GM12865 (cell line): ENCODE measurements at regions not wholly inside any gene's neighbourhood (a gene's known extent, or its start where the extent isn't known, plus 50 kb on each side); places are given as distances from the start of the nearest gene placed in this dataset.

Source experiments
- DNase-seq: peaks from one replicate; pipeline ENCODE4 v3.0.0; 2010; ENCODE audit warnings: low read depth
- H3K4me3 ChIP-seq: 2 replicates; pipeline ENCODE4 v1.5.1; 2011; ENCODE audit warnings: mild to moderate bottlenecking, low read depth, low read length, control low read depth
- TF ChIP-seq, protein P1 (sequence below): IDR thresholded peaks from 2 replicates; pipeline ENCODE4 v1.5.1; 2011; ENCODE audit warnings: low read length, control low read depth, low read depth, inconsistent platforms; ENCODE audit not compliant: insufficient read depth; ENCODE audit errors: missing control alignments

DNA sequence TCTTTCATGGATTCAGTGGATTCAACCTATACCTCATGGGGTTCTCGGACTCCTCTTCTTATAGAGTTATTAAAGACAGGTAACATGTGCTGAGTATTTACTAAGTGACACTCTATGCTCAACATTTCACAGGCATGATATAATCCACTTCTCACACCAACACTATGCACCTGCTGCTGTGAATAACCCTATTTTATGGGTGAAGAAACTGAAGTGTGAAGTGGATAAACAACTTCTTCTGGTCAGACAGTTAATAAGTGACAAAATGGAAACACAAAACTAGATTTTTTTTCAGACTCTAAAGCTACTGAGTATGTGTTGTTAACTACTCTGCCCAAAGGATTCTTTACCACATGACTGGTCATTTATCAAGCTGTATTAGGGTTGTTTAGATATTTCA is 403.5 kb downstream of the DIPK2A start:
- TF ChIP-seq, protein P1, sequence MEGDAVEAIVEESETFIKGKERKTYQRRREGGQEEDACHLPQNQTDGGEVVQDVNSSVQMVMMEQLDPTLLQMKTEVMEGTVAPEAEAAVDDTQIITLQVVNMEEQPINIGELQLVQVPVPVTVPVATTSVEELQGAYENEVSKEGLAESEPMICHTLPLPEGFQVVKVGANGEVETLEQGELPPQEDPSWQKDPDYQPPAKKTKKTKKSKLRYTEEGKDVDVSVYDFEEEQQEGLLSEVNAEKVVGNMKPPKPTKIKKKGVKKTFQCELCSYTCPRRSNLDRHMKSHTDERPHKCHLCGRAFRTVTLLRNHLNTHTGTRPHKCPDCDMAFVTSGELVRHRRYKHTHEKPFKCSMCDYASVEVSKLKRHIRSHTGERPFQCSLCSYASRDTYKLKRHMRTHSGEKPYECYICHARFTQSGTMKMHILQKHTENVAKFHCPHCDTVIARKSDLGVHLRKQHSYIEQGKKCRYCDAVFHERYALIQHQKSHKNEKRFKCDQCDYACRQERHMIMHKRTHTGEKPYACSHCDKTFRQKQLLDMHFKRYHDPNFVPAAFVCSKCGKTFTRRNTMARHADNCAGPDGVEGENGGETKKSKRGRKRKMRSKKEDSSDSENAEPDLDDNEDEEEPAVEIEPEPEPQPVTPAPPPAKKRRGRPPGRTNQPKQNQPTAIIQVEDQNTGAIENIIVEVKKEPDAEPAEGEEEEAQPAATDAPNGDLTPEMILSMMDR = no peak
- H3K4me3 ChIP-seq = no peak overlapping the region
- no peak for DNase-seq

DNA sequence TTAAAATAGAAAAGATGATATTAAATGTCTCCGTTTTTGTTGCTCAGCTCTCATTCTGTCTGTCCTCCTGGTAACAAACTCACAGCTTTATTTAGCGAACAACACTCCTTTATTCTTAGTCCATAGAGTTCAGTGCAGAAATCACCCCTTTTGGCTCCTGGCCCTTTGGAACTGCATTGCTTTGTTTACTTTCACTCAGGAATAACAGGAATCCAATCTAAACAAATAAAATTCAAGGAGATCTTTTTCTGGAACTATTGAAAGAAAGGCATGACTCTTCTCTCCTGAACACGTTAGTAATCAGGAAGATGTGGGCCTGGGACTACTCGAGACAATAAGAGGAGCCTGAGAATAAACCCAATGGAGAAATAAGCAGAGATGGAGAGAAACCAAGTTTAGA is 409.2 kb downstream of the DIPK2A start:
- no peak overlapping the region for H3K4me3 ChIP-seq
- TF ChIP-seq, protein P1 = no peak
- no peak for DNase-seq

DNA sequence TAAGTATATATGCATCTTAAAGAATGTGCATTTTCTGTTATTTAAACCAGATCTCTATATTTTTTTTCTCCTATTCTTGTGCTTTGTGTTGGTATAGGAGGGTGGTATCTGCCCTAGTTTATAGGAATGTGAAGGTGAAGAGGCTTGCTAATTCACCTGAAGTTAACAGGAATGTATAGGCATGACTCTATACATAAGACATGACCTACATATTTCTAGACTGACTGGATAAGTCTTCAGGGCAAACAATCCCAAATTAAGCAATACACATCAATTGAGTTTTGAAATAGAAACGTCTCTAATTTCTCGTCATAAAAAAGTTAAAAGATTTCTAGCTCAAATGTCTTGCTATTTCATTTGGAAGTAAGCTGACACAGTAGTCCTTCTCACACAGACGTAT is 410.0 kb downstream of the DIPK2A start:
- TF ChIP-seq, protein P1 = no peak
- H3K4me3 ChIP-seq = no peak overlapping the region
- no peak for DNase-seq

DNA sequence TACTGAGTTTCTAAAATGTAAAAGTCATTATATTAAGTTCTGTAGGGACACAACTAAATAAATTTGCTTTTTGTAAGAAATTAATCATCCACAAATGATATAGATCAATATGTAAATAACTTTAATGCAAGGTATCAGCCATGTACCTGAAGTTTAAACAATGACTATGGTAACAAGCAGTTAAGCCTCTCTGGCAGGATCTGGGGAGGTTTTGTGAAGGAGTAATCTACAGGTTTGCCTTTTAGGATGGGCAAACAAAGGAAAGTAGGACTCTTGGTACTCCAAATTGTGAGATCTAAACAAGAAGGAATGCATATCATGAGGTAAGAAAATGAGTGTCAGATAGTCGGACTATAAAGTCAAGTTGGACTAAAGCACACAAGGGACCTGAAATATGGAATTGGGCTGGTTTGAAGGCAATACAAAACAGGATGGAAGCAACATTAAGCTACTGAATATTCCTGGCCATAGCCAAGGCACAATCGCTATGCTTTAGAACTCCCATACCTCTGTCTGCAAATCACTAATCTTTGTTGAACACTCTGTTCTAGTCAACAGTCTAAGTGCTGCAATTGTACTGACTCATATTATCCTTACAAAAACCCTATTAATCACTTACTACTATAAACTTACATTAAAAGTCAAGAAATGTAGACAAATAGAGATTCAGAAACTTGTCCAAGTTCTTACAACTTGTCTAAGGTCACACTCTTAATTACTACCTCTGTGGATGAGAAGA is 412.8 kb downstream of the DIPK2A start:
- no peak overlapping the region for H3K4me3 ChIP-seq
- DNase-seq = no peak
- TF ChIP-seq, protein P1 = no peak

DNA sequence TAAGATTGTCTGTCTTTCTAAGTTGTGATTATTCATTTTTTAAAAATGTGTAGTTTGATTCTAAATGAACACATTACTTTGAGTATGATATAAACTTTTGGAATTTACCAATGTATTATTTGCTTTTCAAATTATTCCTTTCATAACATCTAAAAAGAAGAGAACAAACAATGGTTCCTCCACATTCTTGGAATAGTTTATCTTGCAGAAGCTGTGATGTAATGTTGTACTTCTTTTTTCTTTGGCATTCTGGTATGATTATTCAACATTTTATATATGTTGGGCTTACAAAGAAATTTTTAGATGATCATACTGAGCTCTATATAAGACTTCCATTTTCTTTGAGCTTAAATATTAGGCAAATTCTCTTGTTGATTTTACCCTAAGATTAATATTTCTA is 419.2 kb downstream of the DIPK2A start:
- no peak for DNase-seq
- no peak overlapping the region for H3K4me3 ChIP-seq
- TF ChIP-seq, protein P1 = no peak

DNA sequence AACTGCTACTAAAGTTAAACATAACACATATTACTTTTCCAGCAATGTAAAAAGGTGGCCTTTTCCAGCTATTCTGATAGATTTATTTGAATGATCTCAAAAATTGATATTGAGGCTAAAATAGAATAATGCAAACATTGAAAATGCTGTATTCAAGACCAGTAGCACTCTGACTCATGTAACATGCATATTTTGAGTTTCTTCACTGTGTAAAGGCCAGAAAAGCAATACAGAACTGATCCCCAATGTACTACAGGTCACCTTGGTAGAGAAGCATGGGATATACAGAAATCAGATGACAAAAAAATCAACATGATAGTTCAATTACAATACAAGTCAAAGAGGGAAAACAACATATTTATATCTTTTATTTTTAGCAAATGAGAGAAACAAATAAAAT is 419.6 kb downstream of the DIPK2A start:
- DNase-seq = no peak
- TF ChIP-seq, protein P1 = no peak
- H3K4me3 ChIP-seq = no peak overlapping the region

DNA sequence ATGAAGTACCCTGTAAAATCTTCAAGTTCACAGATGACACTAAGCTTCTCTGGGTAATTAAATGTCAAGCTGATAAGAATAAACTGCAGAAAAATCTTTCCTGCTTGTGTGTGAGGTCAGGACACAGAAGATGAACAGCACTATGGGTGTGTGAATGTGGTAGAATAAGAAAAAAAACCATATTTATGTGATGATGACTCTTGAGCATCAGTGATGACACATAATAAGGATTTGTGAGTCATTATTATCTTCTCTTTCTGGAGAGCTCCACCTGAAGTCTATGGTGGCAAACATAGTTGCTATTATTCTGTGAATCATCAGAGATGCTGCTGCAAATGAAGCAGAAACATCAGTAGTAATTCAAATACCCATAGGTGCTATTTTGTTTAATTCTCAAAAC is 422.4 kb downstream of the DIPK2A start:
- no peak for DNase-seq
- TF ChIP-seq, protein P1 = no peak
- no peak overlapping the region for H3K4me3 ChIP-seq
